ENCODE measurements at regions not wholly inside any gene's neighbourhood (a gene's known extent, or its start where the extent isn't known, plus 50 kb on each side); places are given as distances from the start of the nearest gene placed in this dataset.

DNA sequence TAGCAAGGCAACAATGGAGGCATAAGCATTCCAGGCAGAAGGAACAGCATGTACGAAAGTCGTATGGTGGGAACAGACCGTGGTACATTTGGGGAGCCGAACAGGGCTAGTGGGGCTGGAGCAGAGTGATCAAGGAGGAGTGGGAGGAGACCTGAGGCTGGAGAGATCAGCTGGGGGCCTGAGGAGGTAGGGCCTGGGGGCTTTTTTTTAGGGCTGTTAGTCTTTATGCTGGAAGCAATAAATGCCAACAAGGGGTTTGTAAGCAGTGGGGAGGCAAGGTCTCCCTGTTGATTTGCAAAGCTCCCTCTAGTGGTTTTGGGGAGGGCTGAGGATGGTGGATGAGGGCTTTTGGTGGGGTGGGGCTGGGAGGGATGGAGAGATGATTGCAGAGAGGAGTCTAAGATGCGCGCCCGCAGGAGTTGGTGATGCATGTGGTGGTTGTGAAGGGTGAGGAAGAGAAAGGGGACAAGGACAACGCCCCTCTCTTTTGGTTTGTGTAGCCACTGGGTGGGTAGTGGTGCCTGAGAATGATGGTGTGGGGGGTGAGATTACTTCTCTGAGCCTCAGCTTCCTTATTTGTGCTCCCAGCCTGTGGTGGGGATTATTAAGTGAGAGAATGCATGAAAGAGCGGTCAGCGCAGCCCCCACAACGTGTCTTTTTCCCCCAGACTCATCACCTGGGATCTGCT is 74.1 kb upstream of the TOX2 start:
- TF ChIP-seq, protein P1, sequence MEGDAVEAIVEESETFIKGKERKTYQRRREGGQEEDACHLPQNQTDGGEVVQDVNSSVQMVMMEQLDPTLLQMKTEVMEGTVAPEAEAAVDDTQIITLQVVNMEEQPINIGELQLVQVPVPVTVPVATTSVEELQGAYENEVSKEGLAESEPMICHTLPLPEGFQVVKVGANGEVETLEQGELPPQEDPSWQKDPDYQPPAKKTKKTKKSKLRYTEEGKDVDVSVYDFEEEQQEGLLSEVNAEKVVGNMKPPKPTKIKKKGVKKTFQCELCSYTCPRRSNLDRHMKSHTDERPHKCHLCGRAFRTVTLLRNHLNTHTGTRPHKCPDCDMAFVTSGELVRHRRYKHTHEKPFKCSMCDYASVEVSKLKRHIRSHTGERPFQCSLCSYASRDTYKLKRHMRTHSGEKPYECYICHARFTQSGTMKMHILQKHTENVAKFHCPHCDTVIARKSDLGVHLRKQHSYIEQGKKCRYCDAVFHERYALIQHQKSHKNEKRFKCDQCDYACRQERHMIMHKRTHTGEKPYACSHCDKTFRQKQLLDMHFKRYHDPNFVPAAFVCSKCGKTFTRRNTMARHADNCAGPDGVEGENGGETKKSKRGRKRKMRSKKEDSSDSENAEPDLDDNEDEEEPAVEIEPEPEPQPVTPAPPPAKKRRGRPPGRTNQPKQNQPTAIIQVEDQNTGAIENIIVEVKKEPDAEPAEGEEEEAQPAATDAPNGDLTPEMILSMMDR (IDR thresholded peaks at IDR 0.05; ENCODE audit: low read length) = peak; percentile 60
- no peak for TF ChIP-seq EZH2 (IDR thresholded peaks at IDR 0.05; ENCODE audit: borderline replicate concordance, low read length)
